ENCODE measurements at regions not wholly inside any gene's neighbourhood (a gene's known extent, or its start where the extent isn't known, plus 50 kb on each side); places are given as distances from the start of the nearest gene placed in this dataset.

DNA sequence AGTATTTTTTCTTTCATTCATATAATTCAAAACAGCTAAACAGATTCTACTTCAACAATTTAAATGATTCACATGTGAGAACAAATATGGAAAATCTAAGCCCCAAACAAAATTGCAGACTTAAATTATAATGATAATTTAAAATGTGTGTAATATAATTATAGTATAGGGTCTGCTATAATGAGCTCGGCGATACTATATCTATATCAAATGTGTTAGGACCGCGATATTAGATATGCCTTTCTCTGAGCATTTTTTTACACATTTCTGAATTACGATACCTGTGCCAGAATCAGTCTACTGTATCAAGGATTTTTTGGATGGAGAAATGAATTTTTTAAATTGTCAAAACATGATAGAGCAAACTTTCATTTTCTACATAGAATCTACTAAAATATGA, 808.8 kb upstream of the POU3F3 start:
- ChIA-PET CTCF (no interaction called here), POLR2A (no interaction called here)
- H3K27ac ChIP-seq (ENCODE audit: extremely low read depth, low read depth, low read length) = no peak overlapping the region
- H3K9me3 ChIP-seq (ENCODE audit: control insufficient read depth, insufficient read depth, low read depth, low read length) = no peaks in the 10 kb centered on the region
- TF ChIP-seq, protein P1, sequence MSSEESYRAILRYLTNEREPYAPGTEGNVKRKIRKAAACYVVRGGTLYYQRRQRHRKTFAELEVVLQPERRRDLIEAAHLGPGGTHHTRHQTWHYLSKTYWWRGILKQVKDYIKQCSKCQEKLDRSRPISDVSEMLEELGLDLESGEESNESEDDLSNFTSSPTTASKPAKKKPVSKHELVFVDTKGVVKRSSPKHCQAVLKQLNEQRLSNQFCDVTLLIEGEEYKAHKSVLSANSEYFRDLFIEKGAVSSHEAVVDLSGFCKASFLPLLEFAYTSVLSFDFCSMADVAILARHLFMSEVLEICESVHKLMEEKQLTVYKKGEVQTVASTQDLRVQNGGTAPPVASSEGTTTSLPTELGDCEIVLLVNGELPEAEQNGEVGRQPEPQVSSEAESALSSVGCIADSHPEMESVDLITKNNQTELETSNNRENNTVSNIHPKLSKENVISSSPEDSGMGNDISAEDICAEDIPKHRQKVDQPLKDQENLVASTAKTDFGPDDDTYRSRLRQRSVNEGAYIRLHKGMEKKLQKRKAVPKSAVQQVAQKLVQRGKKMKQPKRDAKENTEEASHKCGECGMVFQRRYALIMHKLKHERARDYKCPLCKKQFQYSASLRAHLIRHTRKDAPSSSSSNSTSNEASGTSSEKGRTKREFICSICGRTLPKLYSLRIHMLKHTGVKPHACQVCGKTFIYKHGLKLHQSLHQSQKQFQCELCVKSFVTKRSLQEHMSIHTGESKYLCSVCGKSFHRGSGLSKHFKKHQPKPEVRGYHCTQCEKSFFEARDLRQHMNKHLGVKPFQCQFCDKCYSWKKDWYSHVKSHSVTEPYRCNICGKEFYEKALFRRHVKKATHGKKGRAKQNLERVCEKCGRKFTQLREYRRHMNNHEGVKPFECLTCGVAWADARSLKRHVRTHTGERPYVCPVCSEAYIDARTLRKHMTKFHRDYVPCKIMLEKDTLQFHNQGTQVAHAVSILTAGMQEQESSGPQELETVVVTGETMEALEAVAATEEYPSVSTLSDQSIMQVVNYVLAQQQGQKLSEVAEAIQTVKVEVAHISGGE (tag by site-specific recombination; conservative IDR thresholded peaks at IDR 0.05; ENCODE audit: low read depth) = no peak
- TF ChIP-seq, protein P2, sequence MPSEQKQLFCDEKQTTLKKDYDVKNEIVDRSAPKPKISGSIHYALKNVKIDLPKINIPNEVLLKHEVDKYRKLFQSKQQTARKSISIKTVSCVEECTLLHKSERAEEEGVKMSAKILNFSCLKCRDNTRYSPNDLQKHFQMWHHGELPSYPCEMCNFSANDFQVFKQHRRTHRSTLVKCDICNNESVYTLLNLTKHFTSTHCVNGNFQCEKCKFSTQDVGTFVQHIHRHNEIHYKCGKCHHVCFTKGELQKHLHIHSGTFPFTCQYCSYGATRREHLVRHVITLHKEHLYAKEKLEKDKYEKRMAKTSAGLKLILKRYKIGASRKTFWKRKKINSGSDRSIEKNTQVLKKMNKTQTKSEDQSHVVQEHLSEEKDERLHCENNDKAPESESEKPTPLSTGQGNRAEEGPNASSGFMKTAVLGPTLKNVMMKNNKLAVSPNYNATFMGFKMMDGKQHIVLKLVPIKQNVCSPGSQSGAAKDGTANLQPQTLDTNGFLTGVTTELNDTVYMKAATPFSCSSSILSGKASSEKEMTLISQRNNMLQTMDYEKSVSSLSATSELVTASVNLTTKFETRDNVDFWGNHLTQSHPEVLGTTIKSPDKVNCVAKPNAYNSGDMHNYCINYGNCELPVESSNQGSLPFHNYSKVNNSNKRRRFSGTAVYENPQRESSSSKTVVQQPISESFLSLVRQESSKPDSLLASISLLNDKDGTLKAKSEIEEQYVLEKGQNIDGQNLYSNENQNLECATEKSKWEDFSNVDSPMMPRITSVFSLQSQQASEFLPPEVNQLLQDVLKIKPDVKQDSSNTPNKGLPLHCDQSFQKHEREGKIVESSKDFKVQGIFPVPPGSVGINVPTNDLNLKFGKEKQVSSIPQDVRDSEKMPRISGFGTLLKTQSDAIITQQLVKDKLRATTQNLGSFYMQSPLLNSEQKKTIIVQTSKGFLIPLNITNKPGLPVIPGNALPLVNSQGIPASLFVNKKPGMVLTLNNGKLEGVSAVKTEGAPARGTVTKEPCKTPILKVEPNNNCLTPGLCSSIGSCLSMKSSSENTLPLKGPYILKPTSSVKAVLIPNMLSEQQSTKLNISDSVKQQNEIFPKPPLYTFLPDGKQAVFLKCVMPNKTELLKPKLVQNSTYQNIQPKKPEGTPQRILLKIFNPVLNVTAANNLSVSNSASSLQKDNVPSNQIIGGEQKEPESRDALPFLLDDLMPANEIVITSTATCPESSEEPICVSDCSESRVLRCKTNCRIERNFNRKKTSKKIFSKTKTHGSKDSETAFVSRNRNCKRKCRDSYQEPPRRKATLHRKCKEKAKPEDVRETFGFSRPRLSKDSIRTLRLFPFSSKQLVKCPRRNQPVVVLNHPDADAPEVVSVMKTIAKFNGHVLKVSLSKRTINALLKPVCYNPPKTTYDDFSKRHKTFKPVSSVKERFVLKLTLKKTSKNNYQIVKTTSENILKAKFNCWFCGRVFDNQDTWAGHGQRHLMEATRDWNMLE (tag by site-specific recombination; conservative IDR thresholded peaks at IDR 0.05; ENCODE audit: low read depth) = no peak
- TF ChIP-seq ZNF610 (tag by site-specific recombination; IDR thresholded peaks at IDR 0.05; ENCODE audit: borderline replicate concordance) = no peak
- no peak for TF ChIP-seq PRDM1 (tag by site-specific recombination; IDR thresholded peaks at IDR 0.05)
- no peak for TF ChIP-seq ZNF521 (tag by site-specific recombination; IDR thresholded peaks at IDR 0.05)
- TF ChIP-seq ZNF404 (tag by site-specific recombination; IDR thresholded peaks at IDR 0.05) = no peak
- no peak for TF ChIP-seq ZNF211 (tag by site-specific recombination; IDR thresholded peaks at IDR 0.05; ENCODE audit: low read depth)
- no peak for TF ChIP-seq KLF1 (tag by site-specific recombination; IDR thresholded peaks at IDR 0.05)
- no peak for TF ChIP-seq ZNF549 (tag by site-specific recombination; IDR thresholded peaks at IDR 0.05)
- TF ChIP-seq, protein P3, sequence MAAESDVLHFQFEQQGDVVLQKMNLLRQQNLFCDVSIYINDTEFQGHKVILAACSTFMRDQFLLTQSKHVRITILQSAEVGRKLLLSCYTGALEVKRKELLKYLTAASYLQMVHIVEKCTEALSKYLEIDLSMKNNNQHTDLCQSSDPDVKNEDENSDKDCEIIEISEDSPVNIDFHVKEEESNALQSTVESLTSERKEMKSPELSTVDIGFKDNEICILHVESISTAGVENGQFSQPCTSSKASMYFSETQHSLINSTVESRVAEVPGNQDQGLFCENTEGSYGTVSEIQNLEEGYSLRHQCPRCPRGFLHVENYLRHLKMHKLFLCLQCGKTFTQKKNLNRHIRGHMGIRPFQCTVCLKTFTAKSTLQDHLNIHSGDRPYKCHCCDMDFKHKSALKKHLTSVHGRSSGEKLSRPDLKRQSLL (tag by site-specific recombination; IDR thresholded peaks at IDR 0.05) = no peak
- no peak for TF ChIP-seq HOXA7 (CRISPR knock-in tag; IDR thresholded peaks at IDR 0.05; ENCODE audit: borderline replicate concordance)
- TF ChIP-seq ZNF26 (tag by site-specific recombination; IDR thresholded peaks at IDR 0.05) = no peak
- H3K36me3 ChIP-seq (ENCODE audit: control insufficient read depth in 2 of 2, insufficient read depth in 1 of 2, low read length in 2 of 2) = no peaks in the 10 kb centered on the region
- H3K4me3 ChIP-seq (ENCODE audit: low read depth, low read length) = no peak overlapping the region
- H3K4me1 ChIP-seq (ENCODE audit: control insufficient read depth, insufficient read depth, low read length) = peaks cover 7% of the 10 kb centered on the region

- no peak overlapping the region for H3K4me3 ChIP-seq (ENCODE audit: low read depth, low read length)
- peaks cover 19% of the 10 kb centered on the region for H3K4me1 ChIP-seq (ENCODE audit: control insufficient read depth, insufficient read depth, low read length)
- H3K27ac ChIP-seq (ENCODE audit: extremely low read depth, low read depth, low read length) = no peak overlapping the region
- CTCF ChIA-PET = interaction anchor here (0.5 kb wide), 1 partner anchor 564 kb away, joined by 3 read pairs; no protein-coding TSS in a partner anchor
- POLR2A ChIA-PET = no interaction called here
- no peaks in the 10 kb centered on the region for H3K9me3 ChIP-seq (ENCODE audit: control insufficient read depth, insufficient read depth, low read depth, low read length)
- H3K36me3 ChIP-seq (ENCODE audit: control insufficient read depth in 2 of 2, insufficient read depth in 1 of 2, low read length in 2 of 2) = no peaks in the 10 kb centered on the region
- TF ChIP-seq ZNF335 (tag by site-specific recombination; conservative IDR thresholded peaks at IDR 0.05) (no peak), ZNF544 (tag by site-specific recombination; IDR thresholded peaks at IDR 0.05) (no peak), ZNF488 (tag by site-specific recombination; IDR thresholded peaks at IDR 0.05) (no peak), GLI2 (tag by site-specific recombination; IDR thresholded peaks at IDR 0.05; ENCODE audit: borderline replicate concordance, low read depth) (no peak), HOXA7 (CRISPR knock-in tag; IDR thresholded peaks at IDR 0.05; ENCODE audit: borderline replicate concordance) (no peak), HOXC10 (CRISPR knock-in tag; IDR thresholded peaks at IDR 0.05) (no peak), ZNF426 (tag by site-specific recombination; IDR thresholded peaks at IDR 0.05) (no peak), ZNF366 (tag by site-specific recombination; conservative IDR thresholded peaks at IDR 0.05) (no peak), ZNF354C (tag by site-specific recombination; IDR thresholded peaks at IDR 0.05; ENCODE audit: borderline replicate concordance, low read depth) (no peak)
- TF ChIP-seq, protein P4, sequence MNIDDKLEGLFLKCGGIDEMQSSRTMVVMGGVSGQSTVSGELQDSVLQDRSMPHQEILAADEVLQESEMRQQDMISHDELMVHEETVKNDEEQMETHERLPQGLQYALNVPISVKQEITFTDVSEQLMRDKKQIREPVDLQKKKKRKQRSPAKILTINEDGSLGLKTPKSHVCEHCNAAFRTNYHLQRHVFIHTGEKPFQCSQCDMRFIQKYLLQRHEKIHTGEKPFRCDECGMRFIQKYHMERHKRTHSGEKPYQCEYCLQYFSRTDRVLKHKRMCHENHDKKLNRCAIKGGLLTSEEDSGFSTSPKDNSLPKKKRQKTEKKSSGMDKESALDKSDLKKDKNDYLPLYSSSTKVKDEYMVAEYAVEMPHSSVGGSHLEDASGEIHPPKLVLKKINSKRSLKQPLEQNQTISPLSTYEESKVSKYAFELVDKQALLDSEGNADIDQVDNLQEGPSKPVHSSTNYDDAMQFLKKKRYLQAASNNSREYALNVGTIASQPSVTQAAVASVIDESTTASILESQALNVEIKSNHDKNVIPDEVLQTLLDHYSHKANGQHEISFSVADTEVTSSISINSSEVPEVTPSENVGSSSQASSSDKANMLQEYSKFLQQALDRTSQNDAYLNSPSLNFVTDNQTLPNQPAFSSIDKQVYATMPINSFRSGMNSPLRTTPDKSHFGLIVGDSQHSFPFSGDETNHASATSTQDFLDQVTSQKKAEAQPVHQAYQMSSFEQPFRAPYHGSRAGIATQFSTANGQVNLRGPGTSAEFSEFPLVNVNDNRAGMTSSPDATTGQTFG (tag by site-specific recombination; IDR thresholded peaks at IDR 0.05; ENCODE audit: borderline replicate concordance) = no peak
Observed at GRCh38 chr2:104046466-104046865, 807.4 kb upstream of the POU3F3 start.
